ENCODE measurements at regions not wholly inside any gene's neighbourhood (a gene's known extent, or its start where the extent isn't known, plus 50 kb on each side); places are given as distances from the start of the nearest gene placed in this dataset.
"Not testable (repeated sequence)": the region's sequence is repeated elsewhere in the genome, so short reads cannot be mapped to it uniquely, and the experiment has no call there.

GRCh38 chr2:77737236-77737635, 215.1 kb upstream of the LRRTM4 start:
- Histone ChIP-seq H3K27ac (replicated peaks) (no peak overlapping the region), H3K27me3 (ENCODE audit: insufficient read depth, poor library complexity, severe bottlenecking) (no peaks in the 10 kb centered on the region), H3K4me3 (replicated peaks; ENCODE audit: insufficient read depth, low read length) (no peak overlapping the region)
- TF ChIP-seq POLR2AphosphoS5 (IDR thresholded peaks at IDR 0.05; ENCODE audit: low read depth) (no peak), GABPA (IDR thresholded peaks at IDR 0.05; ENCODE audit: low read depth) (no peak), SPI1 (IDR thresholded peaks at IDR 0.05; ENCODE audit: borderline replicate concordance, low read depth) (no peak), REST (IDR thresholded peaks at IDR 0.05; ENCODE audit: insufficient replicate concordance, low read depth) (no peak)
- TF ChIP-seq, protein P1, sequence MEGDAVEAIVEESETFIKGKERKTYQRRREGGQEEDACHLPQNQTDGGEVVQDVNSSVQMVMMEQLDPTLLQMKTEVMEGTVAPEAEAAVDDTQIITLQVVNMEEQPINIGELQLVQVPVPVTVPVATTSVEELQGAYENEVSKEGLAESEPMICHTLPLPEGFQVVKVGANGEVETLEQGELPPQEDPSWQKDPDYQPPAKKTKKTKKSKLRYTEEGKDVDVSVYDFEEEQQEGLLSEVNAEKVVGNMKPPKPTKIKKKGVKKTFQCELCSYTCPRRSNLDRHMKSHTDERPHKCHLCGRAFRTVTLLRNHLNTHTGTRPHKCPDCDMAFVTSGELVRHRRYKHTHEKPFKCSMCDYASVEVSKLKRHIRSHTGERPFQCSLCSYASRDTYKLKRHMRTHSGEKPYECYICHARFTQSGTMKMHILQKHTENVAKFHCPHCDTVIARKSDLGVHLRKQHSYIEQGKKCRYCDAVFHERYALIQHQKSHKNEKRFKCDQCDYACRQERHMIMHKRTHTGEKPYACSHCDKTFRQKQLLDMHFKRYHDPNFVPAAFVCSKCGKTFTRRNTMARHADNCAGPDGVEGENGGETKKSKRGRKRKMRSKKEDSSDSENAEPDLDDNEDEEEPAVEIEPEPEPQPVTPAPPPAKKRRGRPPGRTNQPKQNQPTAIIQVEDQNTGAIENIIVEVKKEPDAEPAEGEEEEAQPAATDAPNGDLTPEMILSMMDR (IDR thresholded peaks at IDR 0.05; ENCODE audit: insufficient read depth, low read length), result no peak
- DNase-seq (ENCODE audit: low read depth in 1 of 2, low spot score in 1 of 2), result no peak

DNA sequence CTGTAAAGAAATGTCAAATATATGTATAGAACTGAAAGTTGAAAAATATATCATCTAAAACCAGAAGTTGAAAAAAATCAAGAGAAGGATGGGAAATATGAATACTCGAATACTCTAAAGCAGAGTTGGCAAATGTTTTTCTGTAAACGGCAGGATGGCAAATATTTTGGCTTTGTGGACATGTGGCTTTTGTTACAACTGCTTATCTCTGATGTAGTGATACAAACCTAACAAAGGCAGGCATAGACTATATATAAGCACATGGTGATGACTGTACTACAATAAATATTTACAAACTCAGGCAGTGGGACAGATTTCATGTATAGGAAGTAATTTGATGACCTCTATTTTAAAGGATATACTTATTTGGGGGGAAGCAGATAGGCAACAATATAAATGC, 224.6 kb upstream of the LRRTM4 start:
- no peak for DNase-seq (ENCODE audit: low read depth in 1 of 2, low spot score in 1 of 2)
- no peak for TF ChIP-seq GABPA (IDR thresholded peaks at IDR 0.05; ENCODE audit: low read depth)
- TF ChIP-seq SPI1 (IDR thresholded peaks at IDR 0.05; ENCODE audit: borderline replicate concordance, low read depth), result no peak
- TF ChIP-seq, protein P1 (IDR thresholded peaks at IDR 0.05; ENCODE audit: insufficient read depth, low read length), result no peak
- no peak for TF ChIP-seq REST (IDR thresholded peaks at IDR 0.05; ENCODE audit: insufficient replicate concordance, low read depth)
- no peak for TF ChIP-seq POLR2AphosphoS5 (IDR thresholded peaks at IDR 0.05; ENCODE audit: low read depth)
- Histone ChIP-seq H3K27me3 (ENCODE audit: insufficient read depth, poor library complexity, severe bottlenecking) (no peaks in the 10 kb centered on the region), H3K27ac (replicated peaks) (no peak overlapping the region), H3K4me3 (replicated peaks; ENCODE audit: insufficient read depth, low read length) (no peak overlapping the region)

- not testable (repeated sequence) for DNase-seq (ENCODE audit: low read depth in 1 of 2, low spot score in 1 of 2); H3K4me3 ChIP-seq (replicated peaks; ENCODE audit: insufficient read depth, low read length); H3K27ac ChIP-seq (replicated peaks); H3K27me3 ChIP-seq (ENCODE audit: insufficient read depth, poor library complexity, severe bottlenecking)
Observed at GRCh38 chr2:77753710-77754345, 231.7 kb upstream of the LRRTM4 start.

- Histone ChIP-seq H3K27ac (replicated peaks) (peak overlapping the region; percentile 80), H3K27me3 (ENCODE audit: insufficient read depth, poor library complexity, severe bottlenecking) (no peaks in the 10 kb centered on the region), H3K4me3 (replicated peaks; ENCODE audit: insufficient read depth, low read length) (no peak overlapping the region)
- peak in 1 of 2 experiments; percentile 14 for DNase-seq (ENCODE audit: low read depth in 1 of 2, low spot score in 1 of 2)
- TF ChIP-seq POLR2AphosphoS5 (IDR thresholded peaks at IDR 0.05; ENCODE audit: low read depth) (no peak), REST (IDR thresholded peaks at IDR 0.05; ENCODE audit: insufficient replicate concordance, low read depth) (no peak), GABPA (IDR thresholded peaks at IDR 0.05; ENCODE audit: low read depth) (no peak), SPI1 (IDR thresholded peaks at IDR 0.05; ENCODE audit: borderline replicate concordance, low read depth) (no peak)
- TF ChIP-seq, protein P1 (IDR thresholded peaks at IDR 0.05; ENCODE audit: insufficient read depth, low read length), result no peak
Observed at GRCh38 chr2:77767388-77768076, 245.4 kb upstream of the LRRTM4 start.
